SK-N-SH (cell line): ENCODE measurements at regions not wholly inside any gene's neighbourhood (a gene's known extent, or its start where the extent isn't known, plus 50 kb on each side); places are given as distances from the start of the nearest gene placed in this dataset.

Experiments used
- CTCF ChIA-PET: fragments of 300-600, 350-600 bp; formaldehyde crosslinking; extraction: SDS; loops from one replicate; lab custom pipeline; 2021; lab: Yijun Ruan, JAX
- POLR2A ChIA-PET: fragments of 350-600 bp; sonication (Branson Sonifier 250); formaldehyde crosslinking; extraction: SDS; loops from one replicate; lab custom pipeline; 2020; ENCODE audit warnings: antibody characterized with exemption, inconsistent platforms; lab: Yijun Ruan, JAX
- DNase-seq: peaks from one replicate; pipeline ENCODE4 v3.0.0; 2012
- H2AFZ ChIP-seq: fragments of 200-600 bp; sonication (generic); 2 replicates; pipeline ENCODE4 v1.8.1; 2016; ENCODE audit warnings: antibody characterized with exemption, mild to moderate bottlenecking, low read depth
- H3F3A ChIP-seq: fragments of 200-600 bp; sonication (generic); replicated peaks from 2 replicates; pipeline ENCODE3; 2016; ENCODE audit warnings: antibody characterized with exemption, mild to moderate bottlenecking; ENCODE audit not compliant: insufficient read depth
- H3K27ac ChIP-seq, 2 experiments: fragments of 200-500 bp in 1 of 2; fragments of 200-600 bp in 1 of 2; sonication (Bioruptor generic) in 1 of 2; sonication (generic), shearing (Covaris generic) in 1 of 2; 2 replicates each; pipeline versions ENCODE4 v1.5.1 to v1.6.1; 2014 to 2016; ENCODE audit warnings: low read depth in 2 of 2, inconsistent platforms in 1 of 2, low read length in 1 of 2, mild to moderate bottlenecking in 1 of 2, mixed read lengths in 1 of 2
- H3K27me3 ChIP-seq: fragments of 200-600 bp; sonication (generic), shearing (Covaris generic); 2 replicates; pipeline ENCODE4 v1.6.1; 2016; ENCODE audit warnings: mixed run types; ENCODE audit not compliant: insufficient read depth
- H3K36me3 ChIP-seq, 2 experiments: fragments of 200-500 bp in 1 of 2; fragments of 200-600 bp in 1 of 2; sonication (Bioruptor generic) in 1 of 2; sonication (generic) in 1 of 2; replicated peaks in 1 of 2; 2 replicates each; pipeline versions ENCODE3 to v1.5.1; 2014 to 2016; ENCODE audit warnings: low read length in 1 of 2, mild to moderate bottlenecking in 1 of 2; ENCODE audit not compliant: insufficient read depth in 2 of 2, control insufficient read depth in 1 of 2
- H3K4me1 ChIP-seq, 2 experiments: fragments of 200-500 bp in 1 of 2; fragments of 200-600 bp in 1 of 2; sonication (Bioruptor generic) in 1 of 2; sonication (generic), shearing (Covaris generic) in 1 of 2; 2 replicates each; pipeline versions ENCODE4 v1.5.1 to v1.6.1; 2014 to 2016; ENCODE audit warnings: low read depth in 1 of 2, low read length in 1 of 2, mixed run types in 1 of 2; ENCODE audit not compliant: insufficient read depth in 2 of 2, control insufficient read depth in 1 of 2
- H3K4me2 ChIP-seq: fragments of 200-600 bp; sonication (generic), shearing (Covaris generic); 2 replicates; pipeline ENCODE4 v1.6.1; 2017; ENCODE audit warnings: mixed run types
- H3K4me3 ChIP-seq, 2 experiments: fragments of 200-500 bp in 1 of 2; fragments of 200-600 bp in 1 of 2; sonication (Bioruptor generic) in 1 of 2; sonication (generic), shearing (Covaris generic) in 1 of 2; 2 replicates each; pipeline versions ENCODE4 v1.5.1 to v1.8.1; 2014 to 2016; ENCODE audit warnings: low read depth in 2 of 2, inconsistent platforms in 1 of 2, low read length in 1 of 2, mild to moderate bottlenecking in 1 of 2, mixed read lengths in 1 of 2, moderate library complexity in 1 of 2
- H3K79me2 ChIP-seq: fragments of 200-600 bp; sonication (generic); 2 replicates; pipeline ENCODE4 v1.8.1; 2017; ENCODE audit warnings: mild to moderate bottlenecking; ENCODE audit not compliant: insufficient read depth
- H3K9ac ChIP-seq: fragments of 200-600 bp; sonication (generic); 2 replicates; pipeline ENCODE4 v1.6.1; 2017; ENCODE audit warnings: mixed run types
- H3K9me2 ChIP-seq: fragments of 200-600 bp; sonication (generic); 2 replicates; pipeline ENCODE4 v1.6.1; 2017; ENCODE audit warnings: mixed run types
- H3K9me3 ChIP-seq: fragments of 200-600 bp; sonication (generic); 2 replicates; pipeline ENCODE4 v1.6.1; 2017; ENCODE audit warnings: mixed run types, mild to moderate bottlenecking, moderate library complexity
- H4K20me1 ChIP-seq: fragments of 200-600 bp; sonication (generic); 2 replicates; pipeline ENCODE4 v1.6.1; 2017; ENCODE audit warnings: mild to moderate bottlenecking, mixed run types; ENCODE audit not compliant: insufficient read depth
- CHD2 ChIP-seq: fragments of 150-350 bp; IDR thresholded peaks from 2 replicates; pipeline ENCODE4 v1.6.1; 2018; ENCODE audit warnings: low read length; ENCODE audit not compliant: partially characterized antibody
- CTCF ChIP-seq: fragments of 200-600 bp; sonication (generic); IDR thresholded peaks from 2 replicates; pipeline ENCODE4 v1.6.1; 2017; ENCODE audit warnings: antibody characterized with exemption, mild to moderate bottlenecking, moderate library complexity
- EP300 ChIP-seq, 2 experiments: IDR thresholded peaks; 2 replicates each; pipeline versions ENCODE4 v1.4.0 to v1.6.1; 2012; ENCODE audit warnings: borderline replicate concordance in 1 of 2, low read depth in 1 of 2, low read length in 1 of 2
- FOSL2 ChIP-seq: IDR thresholded peaks from 2 replicates; pipeline ENCODE4 v1.4.0; 2012; ENCODE audit warnings: low read depth, mild to moderate bottlenecking, moderate library complexity, borderline replicate concordance
- IRF3 ChIP-seq: fragments of 150-350 bp; IDR thresholded peaks from 2 replicates; pipeline ENCODE4 v1.6.1; 2016; ENCODE audit warnings: mild to moderate bottlenecking, low read depth, low read length
- JUND ChIP-seq: IDR thresholded peaks from 2 replicates; pipeline ENCODE4 v1.4.0; 2012
- MAX ChIP-seq: IDR thresholded peaks from 2 replicates; pipeline ENCODE4 v1.4.0; 2012; ENCODE audit warnings: low read depth
- NRF1 ChIP-seq: IDR thresholded peaks from 2 replicates; pipeline ENCODE4 v1.6.1; 2012; ENCODE audit warnings: low read depth, mild to moderate bottlenecking, low read length
- REST ChIP-seq: IDR thresholded peaks from 2 replicates; pipeline ENCODE4 v1.6.1; 2012; ENCODE audit warnings: mild to moderate bottlenecking, low read depth, low read length, moderate library complexity
- RFX5 ChIP-seq: IDR thresholded peaks from 2 replicates; pipeline ENCODE4 v1.6.1; 2012; ENCODE audit warnings: mild to moderate bottlenecking, improper control_type of control experiment, low read length
- TAF1 ChIP-seq: IDR thresholded peaks from 2 replicates; pipeline ENCODE4 v1.6.1; 2012; ENCODE audit warnings: low read depth, mild to moderate bottlenecking, low read length, moderate library complexity, borderline replicate concordance
- TCF12 ChIP-seq: IDR thresholded peaks from 2 replicates; pipeline ENCODE4 v1.4.0; 2012
- USF2 ChIP-seq: fragments of 150-350 bp; IDR thresholded peaks from 2 replicates; pipeline ENCODE4 v1.6.1; 2017; ENCODE audit warnings: antibody characterized with exemption, low read length, low read depth, borderline replicate concordance
- WGBS: methylation state at CpG from one replicate; pipeline ENCODE4 v1.1.6; 2017; ENCODE audit warnings: low lambda C conversion rate; 5-methylcytosine and 5-hydroxymethylcytosine counted together

- no peak for TF ChIP-seq REST
- no peak for TF ChIP-seq IRF3
- no peak for TF ChIP-seq MAX
- no peak for TF ChIP-seq RFX5
- no peak for TF ChIP-seq JUND
- TF ChIP-seq TCF12, result no peak
- no peak for TF ChIP-seq FOSL2
- TF ChIP-seq NRF1, result no peak
These were observed 518.5 kb downstream of the TLL1 start (continued) for GRCh38 chr4:166391501-166391900.

GRCh38 chr4:166399021-166399420, 526.0 kb downstream of the TLL1 start:
- Histone ChIP-seq H4K20me1 (no peaks in the 10 kb centered on the region), H3K4me2 (no peak overlapping the region), H3F3A (no peaks in the 10 kb centered on the region), H3K4me3 (no peak overlapping the region), H3K27ac (no peak overlapping the region), H3K36me3 (no peaks in the 10 kb centered on the region), H3K9me2 (no peaks in the 10 kb centered on the region), H3K4me1 (no peaks in the 10 kb centered on the region; a peak in 1 of 4 replicates), H3K9ac (no peak overlapping the region), H2AFZ (no peak overlapping the region), H3K27me3 (no peaks in the 10 kb centered on the region), H3K9me3 (0 out of 2 replicates have a peak, but pooled peaks cover under 1% of the 10 kb centered on the region), H3K79me2 (no peaks in the 10 kb centered on the region)
- ChIA-PET POLR2A (no interaction called here), CTCF (no interaction called here)
- TF ChIP-seq TAF1 (no peak), CHD2 (no peak), EP300 (IDR thresholded peaks at IDR 0.05; ENCODE audit: borderline replicate concordance in 1 of 2, low read depth in 1 of 2, low read length in 1 of 2) (no peak), JUND (no peak), USF2 (no peak), CTCF (no peak)
- DNase-seq, result no peak
- WGBS, result 33% methylated on average over 1 of the region's 1 CpG
